GM19025 (cell line): ENCODE measurements at regions not wholly inside any gene's neighbourhood (a gene's known extent, or its start where the extent isn't known, plus 50 kb on each side); places are given as distances from the start of the nearest gene placed in this dataset.
"Not testable (repeated sequence)": the region's sequence is repeated elsewhere in the genome, so short reads cannot be mapped to it uniquely, and the experiment has no call there.

ENCODE experiments used
- ATAC-seq: cut with Tn5 transposase; IDR thresholded peaks from one replicate; pipeline ENCODE4 v1.9.1; 2021; ENCODE audit warnings: mild to moderate bottlenecking, low read depth, moderate library complexity; ENCODE audit not compliant: unreplicated experiment

GRCh38 chr5:165360784-165361542 lies 1855.5 kb downstream of the MAT2B start:
- no peak for ATAC-seq

GRCh38 chr5:165370233-165370632 lies 1864.8 kb downstream of the MAT2B start:
- ATAC-seq = no peak

GRCh38 chr5:165370794-165371193 lies 1865.4 kb downstream of the MAT2B start:
- ATAC-seq = no peak

- no peak for ATAC-seq
Observed at GRCh38 chr5:165375201-165375600, 1869.8 kb downstream of the MAT2B start.

- no peak for ATAC-seq
Observed at GRCh38 chr5:165393839-165394238, 1888.4 kb downstream of the MAT2B start.

- ATAC-seq = no peak
Observed at GRCh38 chr5:165397516-165397915, 1892.1 kb downstream of the MAT2B start.

GRCh38 chr5:165400086-165400485 lies 1894.7 kb downstream of the MAT2B start:
- no peak for ATAC-seq

GRCh38 chr5:165404917-165405316 lies 1899.5 kb downstream of the MAT2B start:
- ATAC-seq = no peak

- no peak for ATAC-seq
Observed at GRCh38 chr5:165405340-165405739, 1899.9 kb downstream of the MAT2B start.

GRCh38 chr5:165407352-165407751 lies 1901.9 kb downstream of the MAT2B start:
- ATAC-seq = no peak

- no peak for ATAC-seq
Observed at GRCh38 chr5:165410476-165410875, 1905.1 kb downstream of the MAT2B start.

- ATAC-seq = not testable (repeated sequence)
Observed at GRCh38 chr5:165411532-165411931, 1906.1 kb downstream of the MAT2B start.

GRCh38 chr5:165420493-165420892 lies 1915.1 kb downstream of the MAT2B start:
- no peak for ATAC-seq

GRCh38 chr5:165423697-165424299 lies 1918.4 kb downstream of the MAT2B start:
- ATAC-seq = no peak

- no peak for ATAC-seq
Observed at GRCh38 chr5:165425594-165425993, 1920.2 kb downstream of the MAT2B start.

GRCh38 chr5:165448753-165449152 lies 1943.3 kb downstream of the MAT2B start:
- no peak for ATAC-seq

- no peak for ATAC-seq
Observed at GRCh38 chr5:165457859-165458481, 1952.6 kb downstream of the MAT2B start.

GRCh38 chr5:165459232-165459631 lies 1953.8 kb downstream of the MAT2B start:
- no peak for ATAC-seq

GRCh38 chr5:165460911-165461310 lies 1955.5 kb downstream of the MAT2B start:
- no peak for ATAC-seq

- no peak for ATAC-seq
Observed at GRCh38 chr5:165477546-165477945, 1972.1 kb downstream of the MAT2B start.

- ATAC-seq = no peak
Observed at GRCh38 chr5:165495829-165496380, 1990.5 kb downstream of the MAT2B start.
